ENCODE measurements at regions not wholly inside any gene's neighbourhood (a gene's known extent, or its start where the extent isn't known, plus 50 kb on each side); places are given as distances from the start of the nearest gene placed in this dataset.

- WGBS, 2 donors = 7 to 23% methylated on average over 1 of the region's 1 CpG
- TF ChIP-seq CTCF (IDR thresholded peaks at IDR 0.05) = peak in 1 of 4 donors; percentile 23
- H3K27me3 ChIP-seq = no peaks in the 10 kb centered on the region
- H3K27ac ChIP-seq = no peak overlapping the region
- no peak for FAIRE-seq
- DNase-seq = no peak
- H3K9me3 ChIP-seq = no peaks in the 10 kb centered on the region
- H3K36me3 ChIP-seq = no peaks in the 10 kb centered on the region
- no peak overlapping the region for H3K4me3 ChIP-seq
- intact Hi-C loops (cut with DNase I) = no loop called here
- no peaks in the 10 kb centered on the region for H3K4me1 ChIP-seq
- peak in 3 of 4 donors; percentile 44 to 73 (median 57) for ATAC-seq
Measured at GRCh38 chr12:73935817-73936216, 601.8 kb upstream of the ATXN7L3B start.

GRCh38 chr12:73947326-73948026 lies 590.2 kb upstream of the ATXN7L3B start:
- Histone ChIP-seq H3K4me1 (no peaks in the 10 kb centered on the region), H3K27ac (no peak overlapping the region), H3K36me3 (no peaks in the 10 kb centered on the region), H3K4me3 (no peak overlapping the region), H3K9me3 (no peaks in the 10 kb centered on the region), H3K27me3 (no peaks in the 10 kb centered on the region)
- WGBS, 2 donors = 79 to 85% methylated on average over 8 of the region's 8 CpGs
- DNase-seq (no peak), ATAC-seq (no peak), FAIRE-seq (no peak)
- intact Hi-C loops (cut with DNase I) = no loop called here
- TF ChIP-seq CTCF (IDR thresholded peaks at IDR 0.05) = no peak

GRCh38 chr12:73950507-73950906 lies 587.1 kb upstream of the ATXN7L3B start:
- H3K36me3 ChIP-seq = no peaks in the 10 kb centered on the region
- no peak overlapping the region for H3K4me3 ChIP-seq
- 70 to 96% methylated on average over 1 of the region's 1 CpG for WGBS, 2 donors
- no peaks in the 10 kb centered on the region for H3K9me3 ChIP-seq
- no peaks in the 10 kb centered on the region for H3K4me1 ChIP-seq
- no peak overlapping the region for H3K27ac ChIP-seq
- DNase-seq = no peak
- no peak for TF ChIP-seq CTCF (IDR thresholded peaks at IDR 0.05)
- no peak for FAIRE-seq
- no peak for ATAC-seq
- H3K27me3 ChIP-seq = no peaks in the 10 kb centered on the region
- intact Hi-C loops (cut with DNase I) = no loop called here

- no peak for DNase-seq
- FAIRE-seq = no peak
- 80 to 84% methylated on average over 3 of the region's 3 CpGs for WGBS, 2 donors
Measured at GRCh38 chr12:73951956-73952703, 585.5 kb upstream of the ATXN7L3B start.

More at GRCh38 chr12:73951956-73952703, 585.5 kb upstream of the ATXN7L3B start:
- intact Hi-C loops (cut with DNase I) = no loop called here
- H3K4me3 ChIP-seq = no peak overlapping the region
- no peak for TF ChIP-seq CTCF (IDR thresholded peaks at IDR 0.05)
- no peaks in the 10 kb centered on the region for H3K9me3 ChIP-seq
- H3K4me1 ChIP-seq = no peaks in the 10 kb centered on the region
- no peak overlapping the region for H3K27ac ChIP-seq
- H3K27me3 ChIP-seq = no peaks in the 10 kb centered on the region
- ATAC-seq = no peak
- H3K36me3 ChIP-seq = no peaks in the 10 kb centered on the region
